ENCODE measurements at regions not wholly inside any gene's neighbourhood (a gene's known extent, or its start where the extent isn't known, plus 50 kb on each side); places are given as distances from the start of the nearest gene placed in this dataset.

- H2BK5ac ChIP-seq (ENCODE audit: low read depth, low read length): no peak overlapping the region
- no peak for DNase-seq (ENCODE audit: low read depth in 1 of 2, low spot score in 2 of 2)
- H4K5ac ChIP-seq (ENCODE audit: insufficient read length, low read depth, low read length): no peak overlapping the region
- no peaks in the 10 kb centered on the region for H3K79me2 ChIP-seq (ENCODE audit: control insufficient read depth in 1 of 2, insufficient read depth in 2 of 2, low read length in 2 of 2)
- no peak overlapping the region for H3K18ac ChIP-seq (ENCODE audit: extremely low read depth, low read length)
- no peak overlapping the region for H3K23ac ChIP-seq (ENCODE audit: insufficient read length)
- 82% methylated on average over 13 of the region's 13 CpGs; no CpG with 5 or more reads in 1 of the 2 experiments for WGBS, 2 experiments (ENCODE audit: extremely low coverage in 1 of 2, insufficient coverage in 1 of 2, insufficient read length in 1 of 2, insufficient replicate concordance in 2 of 2, low coverage in 1 of 2, low lambda C conversion rate in 2 of 2, missing lambda C conversion rate in 1 of 2)
- no peak for TF ChIP-seq SP4 (IDR thresholded peaks at IDR 0.05; ENCODE audit: low read length)
- no peaks in the 10 kb centered on the region for H3K4me1 ChIP-seq (replicated peaks in 1 of 4; ENCODE audit: control insufficient read depth in 3 of 4, insufficient read depth in 4 of 4, low read length in 3 of 4)
- H4K8ac ChIP-seq (ENCODE audit: extremely low read depth, insufficient read depth, low read length): no peak overlapping the region
- H3K27me3 ChIP-seq (replicated peaks in 1 of 4; ENCODE audit: control insufficient read depth in 3 of 4, extremely low read depth in 1 of 4, insufficient read depth in 3 of 4, low read length in 3 of 4): no peaks in the 10 kb centered on the region
- POLR2A ChIA-PET (ENCODE audit: partially characterized antibody): no interaction called here
- H3K4me2 ChIP-seq (ENCODE audit: insufficient read depth in 1 of 2, low read depth in 2 of 2, low read length in 2 of 2): no peak overlapping the region
- no peaks in the 10 kb centered on the region for H3K36me3 ChIP-seq (ENCODE audit: control insufficient read depth in 2 of 4, insufficient read depth in 4 of 4, low read length in 3 of 4)
- no peak overlapping the region for H3K56ac ChIP-seq (replicated peaks; ENCODE audit: insufficient read length, low read depth, low read length)
- H3K9ac ChIP-seq (replicated peaks in 1 of 4; ENCODE audit: extremely low read depth in 1 of 4, low read depth in 3 of 4, low read length in 3 of 4): no peak overlapping the region
- no peak overlapping the region for H2BK120ac ChIP-seq (replicated peaks; ENCODE audit: low read depth, low read length)
- no peaks in the 10 kb centered on the region for H4K20me1 ChIP-seq (replicated peaks in 1 of 2; ENCODE audit: control insufficient read depth in 1 of 2, insufficient read depth in 2 of 2, low read length in 2 of 2)
- H2AFZ ChIP-seq (ENCODE audit: low read length): no peak overlapping the region
- no peak overlapping the region for H3K14ac ChIP-seq (ENCODE audit: insufficient read length)
- CTCF ChIA-PET (ENCODE audit: partially characterized antibody): interaction anchor here (0.7 to 1.6 kb wide), 4 partner anchors 18 to 289 kb away, joined by 3 to 6 read pairs (median 4); no protein-coding TSS in a partner anchor
- no peaks in the 10 kb centered on the region for H3K79me1 ChIP-seq (ENCODE audit: low read depth, low read length)
- H3K9me3 ChIP-seq (ENCODE audit: insufficient read depth in 2 of 2, low read depth in 1 of 2, low read length in 1 of 2): no peaks in the 10 kb centered on the region
- H3K4me3 ChIP-seq (ENCODE audit: extremely low read depth in 1 of 4, insufficient read depth in 2 of 4, low read depth in 3 of 4, low read length in 4 of 4): no peak overlapping the region
- no peaks in the 10 kb centered on the region for H3K23me2 ChIP-seq (ENCODE audit: low read depth, low read length)
- no peak overlapping the region for H2BK15ac ChIP-seq (ENCODE audit: low read length)
- FAIRE-seq: no peak
- H2BK12ac ChIP-seq (ENCODE audit: low read depth, low read length): no peak overlapping the region
- no peak overlapping the region for H4K91ac ChIP-seq (replicated peaks; ENCODE audit: insufficient read length, low read length)
- H3K27ac ChIP-seq (ENCODE audit: low read depth, low read length): no peak overlapping the region
- no peak overlapping the region for H2AK5ac ChIP-seq (ENCODE audit: low read depth, low read length)
- no peak overlapping the region for H2BK20ac ChIP-seq (ENCODE audit: low read length)
- H3K4ac ChIP-seq (replicated peaks; ENCODE audit: insufficient read length, low read depth, low read length): no peak overlapping the region
These were observed 203.2 kb downstream of the TSHZ3 start for GRCh38 chr19:31146015-31146414.
